ENCODE measurements at regions not wholly inside any gene's neighbourhood (a gene's known extent, or its start where the extent isn't known, plus 50 kb on each side); places are given as distances from the start of the nearest gene placed in this dataset.

- no peak for TF ChIP-seq POLR2AphosphoS5 (IDR thresholded peaks at IDR 0.05; ENCODE audit: low read depth, low read length)
- no peak for TF ChIP-seq MAX (IDR thresholded peaks at IDR 0.05; ENCODE audit: low read depth)
- no peak for TF ChIP-seq GABPA (IDR thresholded peaks at IDR 0.05; ENCODE audit: low read depth)
- TF ChIP-seq CTCF (IDR thresholded peaks at IDR 0.05): no peak
- no peak for TF ChIP-seq EP300 (IDR thresholded peaks at IDR 0.05; ENCODE audit: borderline replicate concordance in 1 of 2, low read depth in 1 of 2, low read length in 1 of 2)
- no peak for TF ChIP-seq EZH2phosphoT487 (IDR thresholded peaks at IDR 0.05; ENCODE audit: borderline replicate concordance, low read depth)
Observed at GRCh38 chr1:221913351-221913892, 171.5 kb upstream of the DUSP10 start.
